Activated CD4-positive, alpha-beta T cell treated with anti-CD3 and anti-CD28 coated beads, Interleukin-2, amount 50 U/mL, for 4 hours (primary cell): ENCODE measurements at regions not wholly inside any gene's neighbourhood (a gene's known extent, or its start where the extent isn't known, plus 50 kb on each side); places are given as distances from the start of the nearest gene placed in this dataset.
"Not testable (repeated sequence)": the region's sequence is repeated elsewhere in the genome, so short reads cannot be mapped to it uniquely, and the experiment has no call there.

Experiments used
- DNase-seq, 2 experiments: peaks; one replicate each; pipeline ENCODE4 v3.0.0-alpha.2; 2020

- no peak for DNase-seq
Observed at GRCh38 chr2:136319651-136320050, 201.7 kb upstream of the CXCR4 start.

DNA sequence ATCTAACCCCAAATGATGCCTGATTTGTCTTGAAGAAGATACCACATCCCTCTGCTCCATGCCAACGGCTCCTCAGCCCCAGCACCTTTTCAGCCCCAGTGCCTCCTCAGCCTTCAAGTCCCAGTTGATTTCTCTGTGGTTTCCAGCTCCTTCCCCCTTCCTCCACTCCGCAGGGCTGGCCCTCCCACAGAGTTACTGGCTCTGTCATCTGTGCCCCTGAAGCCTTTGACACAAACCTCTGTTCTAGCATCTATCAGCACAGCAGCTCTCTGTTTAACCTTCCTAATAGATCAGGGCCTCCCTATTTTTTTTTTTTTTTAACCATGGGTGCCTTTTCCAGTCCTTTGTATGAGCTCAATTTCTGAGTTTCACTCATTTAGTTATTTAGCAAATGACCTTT, 201.3 kb upstream of the CXCR4 start:
- no peak for DNase-seq

GRCh38 chr2:136314240-136314639, 196.3 kb upstream of the CXCR4 start:
- DNase-seq = no peak

GRCh38 chr2:136312568-136312967, 194.6 kb upstream of the CXCR4 start:
- not testable (repeated sequence) for DNase-seq

DNA sequence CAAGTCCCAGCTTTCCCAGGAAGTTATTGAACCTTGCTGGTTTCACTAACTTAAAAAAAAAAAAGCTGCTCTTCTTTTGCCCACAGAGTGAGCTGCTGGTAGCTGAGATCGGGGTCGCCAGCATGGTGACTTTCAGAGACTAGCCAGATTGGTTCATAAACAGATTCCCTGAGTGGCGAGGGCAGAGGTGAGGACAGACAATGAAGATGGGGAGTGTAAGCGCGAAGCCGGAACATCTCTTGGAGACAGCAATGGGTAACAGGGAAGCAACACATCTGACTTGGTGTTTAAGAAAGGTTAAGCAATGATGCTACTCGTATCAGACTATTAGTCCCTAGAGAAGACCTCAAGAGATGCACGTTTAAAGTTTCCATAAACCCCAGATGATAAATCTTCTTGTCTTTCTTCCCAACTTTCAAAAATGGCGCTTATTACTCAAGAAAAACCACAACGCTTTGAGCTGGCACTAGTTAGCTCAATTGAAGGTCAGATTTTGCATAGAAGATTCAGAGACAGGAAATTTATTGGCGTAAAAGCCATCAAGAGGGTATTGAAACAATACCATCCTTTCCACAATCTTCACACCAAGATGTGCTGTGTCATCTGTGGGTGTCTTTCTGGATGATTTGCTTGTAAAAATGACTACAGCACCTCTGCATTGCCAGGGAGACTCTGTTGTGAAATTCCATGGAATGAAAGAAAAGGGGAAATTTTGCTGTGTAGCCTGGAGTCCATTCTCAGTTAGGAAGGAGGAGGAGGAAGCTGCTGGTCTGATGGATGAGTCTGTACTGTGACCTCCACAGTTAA, 193.1 kb upstream of the CXCR4 start:
- DNase-seq = no peak

DNA sequence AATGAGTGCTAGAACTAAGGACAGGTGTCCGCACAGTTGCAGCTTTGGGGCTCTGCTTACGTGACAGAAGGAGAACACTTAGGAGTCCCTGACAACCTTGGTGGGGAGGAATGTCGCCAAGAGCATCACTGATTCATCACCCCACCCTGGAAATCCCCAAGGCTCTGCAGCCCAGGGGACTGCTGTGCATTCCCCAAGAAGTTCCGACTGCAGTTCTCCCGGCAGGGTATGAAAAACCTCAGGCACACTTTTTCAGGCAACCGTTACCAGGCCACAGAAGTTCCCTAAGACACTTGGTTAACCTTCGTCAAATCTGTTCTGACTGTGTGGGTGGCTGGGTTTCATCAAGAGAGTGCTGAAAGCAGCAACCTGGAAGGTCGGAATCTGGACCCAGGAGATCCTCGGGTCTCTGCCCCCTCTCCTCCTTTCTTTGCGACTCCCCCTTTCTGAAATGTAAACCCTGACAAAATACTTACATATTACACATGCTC, 192.1 kb upstream of the CXCR4 start:
- DNase-seq = no peak

GRCh38 chr2:136308611-136309010, 190.7 kb upstream of the CXCR4 start:
- no peak for DNase-seq

GRCh38 chr2:136306836-136307235, 188.9 kb upstream of the CXCR4 start:
- DNase-seq = no peak

- peak; percentile 35 to 44 for DNase-seq
Observed at GRCh38 chr2:136305517-136306192, 187.7 kb upstream of the CXCR4 start.

DNA sequence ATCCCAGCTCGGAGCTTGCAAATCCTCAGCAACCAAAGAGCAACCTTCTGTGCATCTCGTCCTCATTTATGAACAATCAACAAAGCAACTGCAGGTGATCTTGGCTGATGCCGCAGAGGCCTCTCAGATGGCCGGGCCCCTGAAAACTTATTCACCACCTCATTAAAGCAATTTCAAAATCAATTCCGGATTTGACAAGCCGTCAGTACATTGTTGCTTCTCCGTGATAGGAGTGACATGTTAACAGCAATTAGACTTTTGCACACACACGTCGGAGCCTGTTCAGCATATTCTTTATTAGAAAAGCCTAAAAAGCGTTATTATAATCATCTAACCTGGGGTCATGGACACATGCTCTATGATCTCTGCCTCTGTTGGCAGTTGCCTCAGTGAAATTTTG, 183.1 kb upstream of the CXCR4 start:
- DNase-seq = no peak

GRCh38 chr2:136298631-136299030, 180.7 kb upstream of the CXCR4 start:
- DNase-seq = no peak

- no peak for DNase-seq
Observed at GRCh38 chr2:136297994-136298393, 180.0 kb upstream of the CXCR4 start.

DNA sequence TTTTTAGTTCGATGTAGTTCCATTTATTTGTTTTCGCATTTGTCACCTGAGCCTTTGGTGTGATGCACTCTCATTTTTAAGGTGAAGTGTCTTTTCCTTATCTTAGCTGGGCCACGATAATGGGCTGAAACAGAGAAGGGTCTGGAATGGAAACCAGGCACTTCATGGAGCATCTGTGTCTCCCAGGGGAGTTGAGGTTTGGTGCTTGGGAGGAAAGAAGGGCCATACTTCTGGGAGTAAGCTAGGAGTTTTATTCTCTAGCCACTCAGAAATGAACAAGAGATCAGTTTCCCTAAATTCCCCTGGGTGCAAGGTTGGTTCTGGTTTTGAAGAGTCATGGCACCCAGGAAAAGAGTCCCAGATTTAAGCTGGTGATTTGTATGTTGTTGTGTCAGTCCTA, 179.4 kb upstream of the CXCR4 start:
- no peak for DNase-seq

DNA sequence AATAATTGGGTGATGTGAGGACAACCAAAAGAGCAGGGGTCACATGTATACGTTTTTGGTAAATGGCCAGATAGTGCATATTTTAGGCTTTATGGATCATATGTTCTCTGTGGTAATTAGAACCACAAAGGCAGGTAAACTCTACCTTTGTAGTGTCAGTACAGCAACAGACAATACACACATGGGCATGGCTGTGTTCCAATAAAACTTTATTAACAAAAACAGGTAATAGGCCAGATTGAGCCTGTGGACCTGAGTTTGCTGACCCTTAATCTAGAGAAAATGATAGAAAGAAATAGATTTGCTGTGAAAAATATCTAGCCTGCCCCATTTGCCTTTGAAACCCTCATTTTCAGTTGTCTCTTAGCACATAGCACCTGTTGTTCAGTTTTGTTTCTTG, 177.2 kb upstream of the CXCR4 start:
- no peak for DNase-seq

GRCh38 chr2:136291871-136292270, 173.9 kb upstream of the CXCR4 start:
- DNase-seq = no peak

DNA sequence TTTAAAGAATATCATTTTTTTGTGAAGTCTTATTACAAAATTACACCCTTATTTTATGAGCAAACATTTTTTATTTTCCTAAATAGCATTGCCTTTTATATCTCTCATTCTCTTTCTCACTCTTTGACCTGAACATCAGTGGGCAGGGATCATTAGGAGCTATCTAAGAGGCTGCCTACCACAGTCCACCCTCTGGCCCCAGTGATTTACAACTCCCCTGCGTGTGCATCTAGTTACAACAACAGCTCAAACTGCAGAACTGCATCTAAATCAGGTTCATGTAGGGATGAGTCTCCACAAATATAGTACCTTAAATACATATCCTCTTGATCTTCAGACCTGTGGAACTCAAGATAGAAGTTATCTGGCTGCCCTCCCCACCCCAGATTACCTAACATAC, 172.4 kb upstream of the CXCR4 start:
- DNase-seq = no peak

GRCh38 chr2:136288249-136288648, 170.3 kb upstream of the CXCR4 start:
- no peak for DNase-seq

GRCh38 chr2:136286423-136286822, 168.5 kb upstream of the CXCR4 start:
- DNase-seq = no peak

- no peak for DNase-seq
Observed at GRCh38 chr2:136284226-136285119, 166.5 kb upstream of the CXCR4 start.

DNA sequence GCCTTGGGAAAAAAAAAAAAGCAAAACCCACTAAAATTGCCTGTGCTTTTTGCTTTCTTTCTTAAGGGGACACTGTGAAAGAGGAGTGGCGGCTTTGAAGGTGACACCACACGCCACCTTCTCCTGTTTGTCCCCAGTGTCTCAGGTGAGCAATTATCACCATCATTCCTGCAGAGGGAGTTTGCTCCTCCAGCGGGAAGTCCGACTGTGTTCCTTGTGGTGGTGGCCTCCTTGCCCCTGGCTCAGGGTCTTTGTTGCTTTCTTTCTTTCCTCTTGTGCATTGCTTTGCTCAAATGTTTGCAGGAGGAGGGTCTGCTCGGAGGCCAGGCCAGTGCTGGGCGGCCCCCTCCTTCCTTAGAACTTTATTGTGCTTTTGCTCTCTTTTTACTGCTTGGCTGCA, 164.3 kb upstream of the CXCR4 start:
- no peak for DNase-seq

DNA sequence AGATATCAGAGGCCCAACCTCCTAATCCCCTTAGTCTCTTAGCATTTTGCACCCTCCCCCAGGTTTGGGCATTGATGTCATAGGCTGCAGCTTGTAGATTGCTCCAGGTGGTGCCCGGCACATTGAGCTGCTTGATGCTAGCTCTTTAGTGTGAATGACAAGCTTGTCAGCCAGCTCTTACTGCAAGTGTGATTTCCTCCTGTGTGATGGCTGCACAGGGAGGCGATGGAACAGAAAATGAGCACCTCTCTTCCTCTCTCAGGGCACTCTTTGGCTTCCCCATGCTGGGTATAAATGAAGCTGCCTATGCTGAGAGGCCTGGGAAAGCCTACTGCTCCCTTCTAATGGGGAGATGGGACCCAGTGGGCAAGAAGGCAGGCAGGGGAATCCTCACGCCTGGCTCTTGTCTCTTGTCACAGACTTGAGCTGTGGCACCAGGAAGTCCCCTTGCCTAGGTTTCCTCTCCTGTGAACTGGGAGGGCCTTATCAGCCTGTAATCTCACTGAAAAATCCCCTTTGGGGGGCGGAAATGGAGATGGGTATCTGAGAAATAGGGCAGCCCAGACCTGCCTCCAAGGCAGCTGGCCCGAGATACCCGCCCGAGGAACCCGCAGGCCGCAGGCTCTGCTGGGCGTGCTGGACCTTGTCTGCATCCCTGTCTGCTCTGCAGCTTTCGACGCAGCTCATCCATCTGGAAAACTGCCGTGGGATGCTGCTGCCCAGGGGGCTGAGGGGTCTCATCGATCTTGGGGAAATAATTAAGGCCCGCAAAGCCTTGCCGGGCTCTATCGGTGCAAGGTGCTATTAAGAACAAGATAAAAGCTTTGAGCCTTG, 163.5 kb upstream of the CXCR4 start:
- peak; percentile 21 to 26 for DNase-seq

DNA sequence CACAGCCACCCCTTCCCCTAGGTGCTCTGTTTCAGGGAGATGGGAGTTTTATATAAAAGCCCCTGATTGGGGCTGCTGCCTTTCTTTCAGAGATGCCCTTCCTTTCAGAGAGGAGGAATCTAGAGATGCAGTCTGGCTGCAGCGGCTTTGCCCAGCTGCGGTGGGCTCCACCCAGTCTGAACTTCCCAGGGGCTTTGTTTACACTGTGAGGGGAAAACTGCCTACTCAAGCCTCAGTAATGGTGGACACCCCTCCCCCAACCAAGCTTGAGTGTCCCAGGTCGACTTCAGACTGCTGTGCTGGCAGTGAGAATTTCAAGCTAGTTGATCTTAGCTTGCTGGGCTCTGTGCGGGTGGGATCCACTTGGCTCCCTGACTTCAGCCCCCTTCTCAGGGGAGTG, 148.4 kb upstream of the CXCR4 start:
- not testable (repeated sequence) for DNase-seq
